GM21526 (cell line): ENCODE measurements at regions not wholly inside any gene's neighbourhood (a gene's known extent, or its start where the extent isn't known, plus 50 kb on each side); places are given as distances from the start of the nearest gene placed in this dataset.

Experiments used
- ATAC-seq: cut with Tn5 transposase; IDR thresholded peaks from one replicate; pipeline ENCODE4 v1.9.1; 2021; ENCODE audit warnings: moderate library complexity; ENCODE audit not compliant: unreplicated experiment, low FRiP score

DNA sequence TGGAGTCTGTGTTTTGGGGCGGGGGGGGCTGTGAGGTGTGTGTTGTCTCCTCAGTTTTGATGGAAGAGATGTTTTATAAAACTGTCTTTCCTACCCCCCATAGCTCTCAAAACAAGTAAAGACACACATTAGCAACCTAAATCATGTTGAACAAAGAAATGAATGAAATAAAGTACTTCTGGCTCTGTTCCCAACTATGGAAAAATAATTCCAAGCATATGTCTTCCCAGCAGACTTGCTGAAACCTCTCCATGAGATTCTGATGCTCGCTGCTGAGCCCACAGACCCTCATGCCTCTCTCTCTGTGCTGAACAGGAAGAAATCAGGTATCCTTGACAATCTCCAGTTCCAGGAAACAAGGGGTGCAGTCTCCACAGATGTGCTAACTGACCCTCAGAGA lies 226.7 kb upstream of the KLHL29 start:
- no peak for ATAC-seq

GRCh38 chr2:23159746-23160405 lies 225.1 kb upstream of the KLHL29 start:
- ATAC-seq: no peak

- no peak for ATAC-seq
Observed at GRCh38 chr2:23164173-23164572, 220.8 kb upstream of the KLHL29 start.

DNA sequence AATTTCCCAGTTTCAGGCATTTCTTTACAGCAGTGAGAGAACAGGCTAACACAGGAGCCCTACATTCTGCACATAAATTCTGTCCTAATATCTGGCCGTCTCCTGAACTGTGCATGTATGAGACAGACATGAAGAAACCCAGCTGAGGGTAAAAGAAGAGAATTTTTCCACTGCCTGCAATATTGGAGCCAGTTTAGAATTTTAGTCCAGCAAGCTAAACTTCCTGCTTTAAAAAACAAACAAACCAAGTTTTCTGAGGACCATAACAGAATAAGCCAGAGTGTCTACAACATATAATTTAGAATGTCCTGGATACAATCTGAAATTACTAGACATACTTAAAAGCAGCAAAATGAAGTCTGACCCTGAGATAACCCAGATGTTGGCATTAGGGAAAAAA lies 215.1 kb upstream of the KLHL29 start:
- ATAC-seq: no peak

- ATAC-seq: no peak
Observed at GRCh38 chr2:23171108-23171507, 213.9 kb upstream of the KLHL29 start.

DNA sequence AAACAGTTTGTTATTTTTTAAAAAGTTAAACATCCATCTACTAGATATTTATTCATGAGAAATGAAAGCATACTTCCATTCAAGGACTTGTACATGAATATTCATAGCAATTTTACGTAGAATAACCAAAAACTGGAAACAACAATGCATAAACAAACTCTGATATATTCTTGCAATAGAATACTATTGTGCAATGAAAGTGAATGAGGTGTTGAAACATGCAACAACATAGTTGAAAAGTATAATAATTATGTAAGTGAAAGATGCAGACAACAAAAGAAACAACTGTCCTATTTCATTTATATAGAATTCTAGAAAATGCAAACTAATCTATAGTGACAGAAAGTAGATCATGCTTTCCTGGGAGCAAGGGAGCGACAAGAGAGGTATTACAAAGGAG lies 206.6 kb upstream of the KLHL29 start:
- ATAC-seq: no peak

- no peak for ATAC-seq
Observed at GRCh38 chr2:23183733-23184132, 201.2 kb upstream of the KLHL29 start.

DNA sequence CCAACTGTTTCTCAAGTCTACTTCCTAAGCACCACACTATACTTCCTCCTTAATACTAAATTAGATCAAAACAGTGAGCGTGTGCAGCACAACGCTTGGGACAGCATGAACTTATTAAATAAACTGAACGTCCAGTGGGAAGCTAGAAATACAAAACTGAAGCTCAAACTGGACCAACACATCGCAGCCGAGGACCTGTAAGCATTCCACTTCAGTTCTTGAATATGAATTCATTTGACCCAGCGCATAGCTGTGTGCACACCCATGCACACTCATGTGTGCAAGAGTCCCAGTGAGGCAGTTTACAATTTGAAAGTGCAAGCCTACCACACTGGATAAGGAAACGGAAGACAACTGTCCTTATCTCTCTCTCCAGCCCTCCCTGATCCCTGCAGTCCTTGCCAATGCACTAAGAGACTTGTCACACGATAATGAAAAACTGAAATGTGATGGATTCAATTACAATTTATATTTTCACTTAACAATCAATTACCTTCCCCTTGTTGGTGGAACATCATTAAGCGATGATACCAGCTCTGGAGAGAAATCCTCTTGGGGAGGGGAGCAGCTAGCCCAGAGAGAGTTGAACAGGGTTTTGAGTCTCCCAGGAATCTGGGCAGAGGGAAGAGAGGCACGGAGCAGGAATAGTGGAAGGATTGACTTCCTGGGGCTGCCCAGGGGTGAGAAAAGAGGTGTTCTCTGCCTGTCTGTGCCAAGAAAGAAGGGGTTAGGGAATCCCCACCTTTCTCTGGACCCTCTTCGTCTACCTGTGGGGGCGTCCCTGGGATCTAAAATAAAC lies 186.5 kb upstream of the KLHL29 start:
- no peak for ATAC-seq

DNA sequence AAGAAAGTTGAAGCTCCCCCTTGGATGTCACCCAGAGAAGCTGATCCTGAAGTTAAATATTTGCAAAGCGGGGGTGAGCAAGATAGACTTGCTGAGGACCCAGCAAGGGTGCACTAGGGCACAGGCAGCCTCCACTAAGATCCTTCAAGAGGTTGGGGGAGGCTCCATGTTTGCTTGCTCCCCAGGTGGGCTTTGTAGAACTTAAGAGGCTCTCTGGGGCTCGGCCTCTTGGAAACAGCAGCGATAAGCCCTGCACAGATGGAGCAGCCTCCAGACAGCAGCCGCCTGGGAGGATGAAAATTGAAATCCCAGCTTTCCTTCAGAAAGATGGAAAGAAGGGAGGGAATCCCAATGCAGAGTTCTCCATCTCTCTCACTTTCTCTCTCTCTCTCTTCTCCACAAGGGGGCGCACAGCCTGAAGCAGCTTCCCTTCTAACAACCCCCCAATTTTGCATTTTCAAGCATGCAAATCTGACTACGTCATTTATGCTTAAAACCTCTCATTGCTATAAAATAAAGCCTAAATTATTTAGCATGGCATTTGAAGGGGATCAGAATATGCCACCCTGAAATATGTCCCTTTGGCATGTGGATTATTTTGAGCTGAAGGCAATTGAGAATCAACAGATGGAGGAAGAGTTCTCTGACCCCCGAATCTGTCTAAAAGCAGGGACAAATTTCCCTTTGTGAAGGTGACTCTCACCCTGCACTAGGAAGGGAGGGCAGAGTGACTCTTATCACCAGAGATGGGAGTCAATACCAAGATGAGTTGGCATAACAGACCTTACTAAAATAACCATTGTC lies 185.7 kb upstream of the KLHL29 start:
- ATAC-seq: no peak

DNA sequence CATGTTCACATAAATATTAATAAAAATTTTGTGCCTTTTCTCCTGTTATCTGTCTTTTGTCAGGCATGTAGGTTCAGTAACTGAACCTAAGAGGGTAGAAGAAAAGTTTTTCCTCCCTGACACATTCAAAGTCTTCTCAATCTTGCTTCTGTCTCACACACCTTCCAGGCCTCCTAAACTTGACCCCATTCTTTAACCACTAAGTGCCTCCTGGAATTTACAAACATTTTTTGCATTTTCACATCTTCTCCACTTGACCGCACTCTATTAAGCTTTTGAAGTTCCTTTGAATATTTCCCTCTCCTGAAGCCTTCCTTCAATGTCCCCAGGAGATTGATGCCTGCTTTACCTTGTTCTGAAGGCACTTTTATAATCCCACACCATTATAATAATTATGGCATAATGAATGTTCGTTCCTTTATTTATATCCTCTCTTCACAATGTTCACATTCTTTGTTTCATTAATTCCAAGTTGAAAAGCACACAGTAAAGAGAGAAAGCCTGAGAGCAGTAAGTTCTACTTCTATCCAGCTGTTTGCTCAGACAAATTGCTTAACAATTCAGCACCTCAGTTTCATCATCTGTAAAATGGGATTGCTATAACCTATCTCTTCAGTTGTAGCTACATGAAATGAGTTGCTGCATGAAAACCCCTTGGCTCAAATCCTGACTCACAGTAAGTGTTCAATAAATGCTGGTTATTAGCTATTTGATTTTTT lies 184.8 kb upstream of the KLHL29 start:
- no peak for ATAC-seq

DNA sequence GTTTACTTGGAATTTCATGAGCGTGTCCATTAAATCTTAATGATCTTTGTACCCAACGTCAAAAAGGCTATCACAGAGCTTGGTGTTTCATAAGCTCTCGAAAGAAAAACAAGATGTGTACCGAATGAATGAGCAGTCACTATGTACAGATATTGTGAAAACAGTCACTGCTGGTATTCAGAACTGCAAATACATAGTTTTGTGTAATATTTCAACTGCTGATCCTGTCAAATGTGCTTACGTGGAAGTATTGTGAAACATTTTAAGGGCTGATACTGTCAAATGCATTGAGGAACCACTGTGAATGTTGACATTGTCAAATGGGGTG lies 184.2 kb upstream of the KLHL29 start:
- ATAC-seq: no peak

DNA sequence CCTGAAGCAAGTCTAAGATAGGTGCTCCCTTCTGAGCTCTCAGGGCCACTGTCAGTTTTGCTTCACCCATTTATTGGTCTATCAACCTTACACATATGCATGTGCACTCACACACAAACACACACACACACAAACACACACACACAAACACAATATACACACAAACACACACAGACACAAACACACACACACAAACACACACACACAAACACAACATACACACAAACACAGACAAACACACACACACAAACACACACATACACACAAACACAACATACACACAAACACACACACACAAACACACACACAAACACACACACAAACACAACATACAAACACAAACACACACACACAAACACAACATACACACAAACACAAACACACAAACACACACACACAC lies 181.6 kb upstream of the KLHL29 start:
- ATAC-seq: no peak

DNA sequence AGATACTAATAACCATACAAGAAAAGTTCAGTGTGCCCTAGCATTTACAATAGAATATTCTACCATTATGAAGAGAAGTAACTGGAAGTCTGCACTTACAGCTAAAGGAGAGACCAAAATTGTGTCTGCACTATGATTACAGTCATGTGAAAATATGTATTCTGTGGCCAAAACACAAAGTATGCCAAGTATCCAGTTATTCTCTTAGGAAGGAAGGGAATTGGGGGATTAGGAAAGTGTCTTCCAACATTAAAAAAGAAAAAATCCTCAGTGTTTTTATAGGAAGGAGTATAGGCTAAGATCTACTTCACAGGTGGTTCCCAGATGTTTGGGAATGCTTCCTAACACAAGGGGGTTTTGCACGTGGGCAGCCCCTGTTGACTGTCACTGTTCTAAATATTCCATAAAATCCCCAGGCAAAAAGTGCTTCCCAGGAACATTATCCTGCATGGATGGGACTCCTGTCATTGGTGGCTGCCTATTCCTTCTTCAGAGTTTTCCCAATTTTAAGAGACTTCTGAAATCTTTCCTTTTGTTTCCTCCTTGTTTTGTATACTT lies 180.2 kb upstream of the KLHL29 start:
- ATAC-seq: no peak

- no peak for ATAC-seq
Observed at GRCh38 chr2:23206650-23207049, 178.3 kb upstream of the KLHL29 start.

- no peak for ATAC-seq
Observed at GRCh38 chr2:23207871-23208270, 177.1 kb upstream of the KLHL29 start.

DNA sequence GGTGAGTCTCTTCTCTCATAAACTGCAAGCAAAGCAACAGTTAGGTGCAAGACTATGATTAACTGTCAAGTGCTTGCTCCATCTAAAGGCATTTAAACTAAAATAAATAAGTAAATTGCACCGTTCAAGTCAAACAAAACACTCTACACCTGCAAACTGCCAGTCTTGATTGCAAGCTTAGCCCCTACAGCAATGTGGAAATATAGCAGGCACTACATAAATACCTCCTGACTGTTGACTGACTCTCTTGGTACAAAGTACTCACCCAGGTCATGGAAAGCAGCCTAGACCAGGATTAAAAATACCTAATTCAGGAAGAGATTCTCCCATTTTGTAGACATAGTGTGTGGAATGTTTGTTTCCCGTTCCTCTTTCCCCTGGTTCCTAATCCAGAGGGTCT lies 176.6 kb upstream of the KLHL29 start:
- ATAC-seq: no peak

GRCh38 chr2:23209059-23209458 lies 175.9 kb upstream of the KLHL29 start:
- ATAC-seq: no peak

DNA sequence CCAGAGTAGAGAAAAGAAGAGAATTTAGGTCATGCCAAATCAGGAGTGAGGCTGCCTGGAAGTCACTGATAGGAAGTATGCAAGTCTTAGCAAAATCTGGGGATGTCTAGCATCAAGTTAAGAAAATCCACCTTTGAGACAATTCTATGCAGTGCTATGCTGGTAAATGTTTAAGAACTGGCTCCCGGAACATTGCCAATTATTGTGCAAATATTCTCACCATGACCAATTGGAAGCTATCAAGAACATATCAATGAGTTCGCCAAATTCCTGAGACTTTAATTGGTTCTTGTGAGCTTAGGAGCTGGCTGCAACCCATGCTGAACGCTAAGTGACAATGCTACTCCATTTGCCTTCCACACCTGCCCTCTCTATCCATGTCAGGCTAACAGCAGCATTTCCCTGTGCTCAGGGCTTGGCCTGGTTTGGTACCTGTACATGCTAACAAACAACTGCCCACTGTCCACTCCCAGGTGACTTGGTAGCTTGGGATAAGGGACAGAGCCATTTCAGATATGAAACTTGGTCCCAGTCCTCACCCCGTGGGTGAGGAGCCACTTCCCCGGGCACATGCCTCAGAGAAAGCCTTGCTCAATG lies 172.9 kb upstream of the KLHL29 start:
- ATAC-seq: no peak

GRCh38 chr2:23213196-23213595 lies 171.8 kb upstream of the KLHL29 start:
- no peak for ATAC-seq

- no peak for ATAC-seq
Observed at GRCh38 chr2:23215016-23215415, 170.0 kb upstream of the KLHL29 start.
